HT1080 (cell line): ENCODE measurements at regions not wholly inside any gene's neighbourhood (a gene's known extent, or its start where the extent isn't known, plus 50 kb on each side); places are given as distances from the start of the nearest gene placed in this dataset.
"Not testable (repeated sequence)": the region's sequence is repeated elsewhere in the genome, so short reads cannot be mapped to it uniquely, and the experiment has no call there.

ENCODE experiments used
- DNase-seq: peaks from one replicate; pipeline ENCODE4 v3.0.0-alpha.2; 2015; ENCODE audit warnings: low read depth

DNA sequence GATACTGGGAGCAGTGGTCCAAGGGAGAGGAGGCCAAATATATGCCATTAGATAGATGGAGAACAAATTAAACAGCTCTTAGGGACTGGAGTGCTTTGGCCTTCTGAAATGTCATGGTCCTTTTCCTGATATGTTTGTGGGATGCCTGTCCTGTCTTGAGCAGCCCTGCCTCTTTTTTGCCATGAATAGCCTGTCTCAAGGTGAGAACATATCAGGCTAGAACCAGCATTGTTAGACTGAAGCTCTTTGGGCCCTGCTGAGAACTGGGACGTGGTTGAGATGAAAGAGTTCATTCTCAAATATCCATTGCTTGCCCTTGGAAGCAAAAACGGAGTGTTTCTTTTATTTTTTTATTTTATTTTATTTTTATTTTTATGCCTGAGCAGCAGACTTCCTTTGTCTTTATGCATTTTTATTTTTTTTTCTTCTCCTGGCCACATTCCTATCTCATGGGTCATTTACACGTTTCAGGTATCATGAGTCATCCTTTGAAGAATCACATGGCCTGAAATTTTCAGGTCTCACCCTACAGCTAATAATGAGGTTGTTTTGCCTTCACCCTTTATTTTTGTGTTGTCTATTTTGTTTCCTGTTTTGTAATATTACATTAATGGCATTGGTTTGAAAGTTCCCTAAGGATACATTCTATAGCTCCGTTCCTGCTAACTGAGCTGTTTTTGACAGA is 371.4 kb downstream of the PSAT1 start:
- peak; percentile 73 for DNase-seq

DNA sequence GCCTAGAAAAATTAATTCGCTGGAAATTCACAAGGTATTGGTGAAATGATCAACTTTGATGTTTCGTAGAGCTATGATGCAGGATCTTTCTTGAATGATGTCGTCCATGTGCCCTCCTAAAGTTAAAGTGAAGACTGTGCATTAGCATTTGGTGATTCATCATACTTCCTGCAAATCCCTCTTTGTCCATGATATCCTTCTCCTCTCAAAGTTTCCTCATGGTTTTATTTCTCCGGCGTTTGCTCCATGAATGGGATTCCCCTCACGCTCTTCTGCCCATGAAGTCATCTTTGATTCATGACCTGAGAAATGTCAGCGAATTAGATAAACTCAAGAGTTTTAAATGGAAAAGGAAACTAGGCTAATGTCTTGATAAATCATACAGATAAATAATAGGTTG is 372.7 kb downstream of the PSAT1 start:
- DNase-seq, result peak; percentile 23

DNA sequence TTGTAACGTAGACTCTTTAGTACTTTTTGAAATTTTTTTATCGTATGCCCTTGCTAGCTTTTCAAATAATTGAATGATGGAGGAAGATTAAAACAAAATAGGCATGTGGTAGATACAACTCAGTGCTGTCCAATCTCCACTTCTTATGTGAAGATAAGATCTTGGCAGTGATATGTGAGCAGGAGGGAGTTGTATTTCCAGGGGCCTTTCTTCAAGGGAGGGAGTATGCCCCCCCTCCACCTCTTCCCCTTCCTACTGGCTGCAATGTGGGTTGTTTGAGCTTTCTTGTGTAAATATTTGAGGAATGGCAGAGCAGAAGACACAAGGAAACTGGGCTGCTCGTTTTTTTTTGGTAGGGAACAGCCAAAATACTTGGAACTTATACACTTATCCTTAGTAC is 374.9 kb downstream of the PSAT1 start:
- no peak for DNase-seq

DNA sequence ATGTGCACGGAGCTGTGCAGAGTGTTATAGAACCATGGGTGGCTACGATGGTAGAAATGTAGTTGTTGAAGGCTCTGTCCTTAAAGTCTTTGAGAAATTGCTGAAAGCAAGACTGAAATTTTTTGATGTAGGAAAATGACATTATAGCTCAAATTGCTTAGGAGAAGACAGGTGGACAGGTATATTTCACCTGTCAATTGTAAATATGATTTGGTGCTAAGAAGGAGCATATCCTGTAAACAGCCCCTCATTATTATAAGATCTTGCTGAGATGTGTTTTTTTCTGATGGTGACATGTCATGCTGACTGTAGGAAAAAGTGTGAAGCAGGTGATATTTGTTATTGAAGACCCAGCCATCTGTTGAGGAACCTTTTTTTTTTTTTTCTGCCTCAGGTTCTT is 377.9 kb downstream of the PSAT1 start:
- no peak for DNase-seq

- DNase-seq, result no peak
Observed at GRCh38 chr9:78676009-78676408, 379.1 kb downstream of the PSAT1 start.

DNA sequence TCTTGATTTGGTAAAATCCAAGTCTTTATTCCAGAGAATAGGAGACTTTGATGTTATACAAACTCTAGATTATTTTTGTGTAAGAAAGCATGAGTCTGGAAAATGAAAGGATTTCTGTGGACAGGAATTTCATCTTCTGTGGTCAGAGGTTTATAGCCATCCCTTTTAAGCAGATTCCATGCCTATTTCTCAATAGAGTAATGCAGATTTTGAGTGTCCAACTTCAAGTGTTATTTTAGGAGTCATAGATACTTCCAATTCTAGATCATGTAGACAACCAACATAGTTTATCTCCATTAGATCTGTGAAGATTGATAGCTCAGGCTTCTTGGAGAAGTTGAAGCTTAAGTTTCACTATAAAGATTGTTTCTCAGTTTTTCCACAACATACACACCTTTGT is 379.7 kb downstream of the PSAT1 start:
- DNase-seq, result peak; percentile 24

DNA sequence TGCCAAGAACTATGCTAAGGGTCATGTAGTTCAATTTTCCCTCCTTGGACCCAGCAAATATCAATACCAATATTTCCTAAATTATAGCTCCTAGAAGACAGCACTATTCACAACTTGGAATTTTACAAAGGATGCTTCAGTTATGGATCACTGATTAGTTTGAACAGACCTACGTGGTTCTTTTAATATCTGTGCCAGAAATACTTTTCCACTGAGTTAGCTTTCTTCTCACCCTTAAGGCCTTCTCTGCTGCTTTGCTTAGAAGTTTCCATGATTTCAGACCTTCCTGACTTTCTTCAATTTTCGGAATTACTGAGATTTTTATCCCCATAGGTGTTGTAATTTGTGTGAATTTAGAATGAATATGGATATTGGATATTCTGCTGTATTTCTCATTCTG is 380.4 kb downstream of the PSAT1 start:
- no peak for DNase-seq

DNA sequence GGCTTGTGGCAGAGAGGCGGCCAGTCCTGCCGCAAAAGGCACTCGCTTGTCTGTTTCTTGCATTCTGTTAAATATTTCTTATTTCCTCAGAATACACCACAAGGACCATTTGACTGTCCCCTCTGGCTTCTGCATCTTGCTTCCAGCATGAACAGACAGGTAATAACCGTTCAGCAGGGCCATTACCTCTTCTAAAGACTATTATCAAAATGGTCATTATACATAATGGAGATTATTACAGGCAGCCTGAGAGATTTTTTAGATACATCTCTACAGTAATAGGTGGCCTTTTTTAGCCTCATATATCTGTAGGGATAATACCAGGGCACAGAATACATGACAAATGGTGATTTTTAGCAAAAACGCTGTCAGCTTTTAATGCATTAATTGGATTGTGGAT is 382.0 kb downstream of the PSAT1 start:
- DNase-seq, result no peak

DNA sequence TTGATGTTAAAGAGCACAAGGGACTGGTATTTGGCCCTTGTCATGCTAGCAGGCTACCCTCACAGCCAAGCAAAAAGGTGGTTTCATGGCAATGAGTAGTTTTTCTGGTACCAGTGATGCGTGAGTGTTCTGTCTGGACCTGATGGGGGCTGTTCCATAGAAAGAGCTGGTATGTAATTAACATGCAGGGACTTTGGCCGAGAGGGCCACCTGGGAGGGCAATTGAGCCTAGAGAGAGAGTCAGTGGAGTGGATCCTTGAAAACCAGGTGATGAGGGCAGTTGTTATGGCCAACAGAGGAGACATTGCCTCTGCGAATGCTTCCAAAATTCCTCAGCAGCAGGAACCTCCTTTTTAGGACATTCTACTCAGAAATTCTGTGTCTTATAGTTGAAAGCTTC is 383.3 kb downstream of the PSAT1 start:
- DNase-seq, result no peak

DNA sequence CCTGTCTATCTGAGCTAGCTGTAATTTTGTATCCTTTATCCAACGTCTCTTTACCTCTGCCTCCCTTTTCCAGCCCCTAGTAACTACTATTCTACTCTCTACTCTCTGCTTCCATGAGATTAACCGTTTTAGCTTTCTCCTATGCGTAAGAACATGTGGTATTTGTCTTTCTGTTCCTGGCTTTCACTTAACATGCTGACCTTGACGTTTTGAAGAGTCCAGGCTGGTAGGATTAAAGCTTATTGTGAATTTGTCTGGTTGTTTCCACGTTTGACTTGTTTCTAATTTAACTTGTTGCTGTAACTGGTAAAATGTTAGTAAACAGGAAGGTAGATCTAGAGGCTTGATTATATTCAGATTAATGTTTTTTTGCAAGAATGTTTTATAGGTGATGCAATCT is 385.3 kb downstream of the PSAT1 start:
- no peak for DNase-seq

- no peak for DNase-seq
Observed at GRCh38 chr9:78685471-78685870, 388.5 kb downstream of the PSAT1 start.

DNA sequence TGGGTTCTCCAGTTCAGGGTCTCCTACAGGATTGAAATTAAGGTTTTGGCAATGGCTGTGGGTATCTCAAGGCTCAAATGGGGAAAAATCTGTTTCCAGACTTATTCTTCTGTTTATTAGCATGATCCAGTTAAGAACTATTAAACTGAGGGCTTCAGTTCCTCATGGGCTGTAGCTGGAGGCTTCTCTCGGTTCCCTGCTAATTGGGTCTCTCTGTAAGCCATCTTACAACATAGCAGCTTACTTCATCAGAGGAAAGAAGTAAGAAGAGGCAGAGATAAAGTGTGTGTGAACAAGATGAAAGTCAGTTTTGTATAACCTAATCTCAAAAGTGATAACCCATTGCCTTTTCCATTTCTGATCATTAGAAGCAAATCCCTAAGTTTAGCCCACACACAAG is 391.9 kb downstream of the PSAT1 start:
- DNase-seq, result no peak

- DNase-seq, result no peak
Observed at GRCh38 chr9:78691542-78691941, 394.6 kb downstream of the PSAT1 start.

DNA sequence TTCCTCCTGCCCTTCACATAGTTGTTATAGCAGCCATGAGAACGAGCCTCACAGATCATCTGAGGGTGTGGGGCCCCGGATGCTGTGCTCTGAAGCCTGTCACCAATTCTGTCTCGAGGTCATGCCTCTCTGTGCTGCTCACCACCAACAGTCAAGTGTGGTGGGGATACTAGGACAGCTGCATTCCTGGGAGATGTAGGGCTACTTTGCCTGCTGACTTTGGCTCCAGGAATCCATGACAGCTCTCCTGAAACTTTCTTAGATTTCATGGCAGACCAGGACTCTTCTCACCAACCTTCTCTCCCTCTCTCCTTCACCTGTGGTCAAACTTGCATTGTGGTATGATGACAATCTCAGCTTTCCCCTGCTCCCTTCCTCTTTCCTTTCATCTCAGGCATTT is 395.9 kb downstream of the PSAT1 start:
- peak; percentile 39 for DNase-seq

- no peak for DNase-seq
Observed at GRCh38 chr9:78694974-78695373, 398.0 kb downstream of the PSAT1 start.

- no peak for DNase-seq
Observed at GRCh38 chr9:78695519-78695918, 398.6 kb downstream of the PSAT1 start.

- DNase-seq, result no peak
Observed at GRCh38 chr9:78697618-78698017, 400.7 kb downstream of the PSAT1 start.

GRCh38 chr9:78698371-78698770 is 401.4 kb downstream of the PSAT1 start:
- no peak for DNase-seq

- peak; percentile 39 for DNase-seq
Observed at GRCh38 chr9:78699217-78699616, 402.3 kb downstream of the PSAT1 start.

- not testable (repeated sequence) for DNase-seq
Observed at GRCh38 chr9:78704153-78704552, 407.2 kb downstream of the PSAT1 start.

DNA sequence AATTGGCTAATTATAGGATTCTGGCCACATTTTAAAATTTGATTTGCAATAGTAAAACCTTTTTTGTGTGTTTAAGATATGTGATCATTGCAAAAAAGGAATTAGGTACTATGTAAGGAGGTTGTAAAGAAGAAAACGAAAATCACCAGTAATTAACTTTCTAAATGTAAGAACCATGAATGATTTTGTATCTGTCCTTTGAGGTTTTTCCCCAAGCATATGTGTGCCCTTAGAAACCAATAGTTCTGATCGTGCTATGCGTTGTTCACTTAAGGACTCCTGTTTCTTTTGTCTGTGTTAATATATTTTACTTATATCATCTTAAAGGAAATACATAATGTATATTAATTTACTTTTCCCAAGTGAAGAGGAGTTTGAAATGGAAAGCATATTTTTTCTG is 410.2 kb downstream of the PSAT1 start:
- no peak for DNase-seq

DNA sequence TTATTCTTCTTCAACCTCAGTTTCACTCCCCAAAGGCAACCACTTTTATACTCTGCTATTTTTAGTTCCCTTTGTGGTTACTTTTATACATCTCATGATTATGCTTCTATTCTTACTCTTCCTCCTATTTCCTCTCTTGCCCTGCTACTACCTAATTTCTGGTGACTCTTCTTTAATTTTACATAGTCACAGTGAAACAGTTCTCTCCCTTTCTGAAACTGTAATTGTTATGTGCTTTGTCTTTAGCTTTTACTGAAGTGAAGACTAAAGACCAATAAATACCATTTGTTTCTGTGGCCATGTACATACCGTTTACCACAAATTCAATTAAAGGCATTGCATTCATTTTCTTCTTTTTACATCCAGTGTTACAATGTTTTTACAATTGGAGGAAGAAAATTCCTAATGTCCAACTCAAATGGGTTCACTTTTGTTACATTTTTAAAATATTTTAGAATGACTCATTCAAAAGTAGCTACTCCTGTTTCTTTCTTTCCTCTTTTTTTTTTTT is 410.6 kb downstream of the PSAT1 start:
- peak; percentile 60 for DNase-seq

DNA sequence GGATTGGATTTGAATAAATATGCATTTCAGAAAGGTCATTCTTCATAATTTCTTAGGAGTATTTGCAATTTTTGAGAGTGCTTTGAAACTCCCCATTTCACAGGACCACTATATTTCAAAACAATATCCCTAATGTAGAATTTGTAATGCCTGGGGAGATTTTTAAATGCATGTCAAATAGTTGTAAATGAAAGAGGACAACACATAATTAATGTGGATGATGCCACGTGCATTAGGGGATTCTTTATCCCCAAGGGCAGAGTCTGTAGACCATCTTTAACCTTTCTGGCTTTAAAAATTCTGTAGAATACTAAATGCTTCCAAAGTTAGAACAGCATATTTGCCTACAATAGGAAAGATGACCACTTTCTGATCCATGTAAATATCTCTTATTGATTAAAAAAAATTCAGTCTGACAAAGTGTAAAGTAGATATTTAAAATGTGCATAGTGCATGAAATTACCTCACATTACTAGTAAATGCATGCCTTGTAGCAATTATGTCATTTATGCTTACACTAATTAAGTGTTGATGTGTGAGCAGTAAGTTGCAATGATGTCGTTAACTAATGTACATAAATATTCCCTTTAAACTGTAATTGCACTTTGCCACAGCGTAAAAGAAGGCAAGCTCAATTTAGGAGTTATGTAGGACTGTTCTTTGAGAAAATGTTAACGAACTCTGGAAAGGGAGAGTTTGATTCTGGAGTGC is 416.1 kb downstream of the PSAT1 start:
- no peak for DNase-seq
